ENCODE measurements at regions not wholly inside any gene's neighbourhood (a gene's known extent, or its start where the extent isn't known, plus 50 kb on each side); places are given as distances from the start of the nearest gene placed in this dataset.

DNA sequence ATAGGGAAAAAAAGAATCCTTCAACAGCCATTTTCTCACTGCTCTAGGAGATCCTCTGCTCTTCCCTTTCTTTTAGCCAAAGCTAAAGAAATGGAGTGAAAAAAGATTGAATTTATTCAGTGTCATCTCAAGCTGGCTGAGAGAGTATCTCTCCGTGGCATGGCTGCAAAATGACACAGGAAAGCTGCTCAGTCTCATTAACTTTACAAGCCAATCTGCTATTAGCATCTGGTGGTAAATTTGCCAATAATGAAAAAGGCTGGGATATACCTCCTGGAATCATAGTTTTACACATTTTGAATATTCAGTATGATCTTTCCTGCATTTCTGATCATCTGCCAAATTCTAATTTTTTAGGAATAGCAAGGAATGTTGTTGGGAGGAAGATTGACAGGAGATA is 176.8 kb upstream of the CHRM3 start:
- TF ChIP-seq, protein P1, sequence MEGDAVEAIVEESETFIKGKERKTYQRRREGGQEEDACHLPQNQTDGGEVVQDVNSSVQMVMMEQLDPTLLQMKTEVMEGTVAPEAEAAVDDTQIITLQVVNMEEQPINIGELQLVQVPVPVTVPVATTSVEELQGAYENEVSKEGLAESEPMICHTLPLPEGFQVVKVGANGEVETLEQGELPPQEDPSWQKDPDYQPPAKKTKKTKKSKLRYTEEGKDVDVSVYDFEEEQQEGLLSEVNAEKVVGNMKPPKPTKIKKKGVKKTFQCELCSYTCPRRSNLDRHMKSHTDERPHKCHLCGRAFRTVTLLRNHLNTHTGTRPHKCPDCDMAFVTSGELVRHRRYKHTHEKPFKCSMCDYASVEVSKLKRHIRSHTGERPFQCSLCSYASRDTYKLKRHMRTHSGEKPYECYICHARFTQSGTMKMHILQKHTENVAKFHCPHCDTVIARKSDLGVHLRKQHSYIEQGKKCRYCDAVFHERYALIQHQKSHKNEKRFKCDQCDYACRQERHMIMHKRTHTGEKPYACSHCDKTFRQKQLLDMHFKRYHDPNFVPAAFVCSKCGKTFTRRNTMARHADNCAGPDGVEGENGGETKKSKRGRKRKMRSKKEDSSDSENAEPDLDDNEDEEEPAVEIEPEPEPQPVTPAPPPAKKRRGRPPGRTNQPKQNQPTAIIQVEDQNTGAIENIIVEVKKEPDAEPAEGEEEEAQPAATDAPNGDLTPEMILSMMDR (IDR thresholded peaks at IDR 0.05) = no peak
- no peak for TF ChIP-seq POLR2A (IDR thresholded peaks at IDR 0.05)

Data from vagina (tissue), 2 donors.